Mesothelial cell of epicardium (in vitro differentiated cells): ENCODE measurements at regions not wholly inside any gene's neighbourhood (a gene's known extent, or its start where the extent isn't known, plus 50 kb on each side); places are given as distances from the start of the nearest gene placed in this dataset.

Source experiments
- DNase-seq, 2 experiments: peaks; one replicate each; pipeline ENCODE4 v3.0.0; 2021; ENCODE audit warnings: low spot score in 2 of 2; ENCODE audit not compliant: unreplicated experiment in 2 of 2
- H3K27ac Mint-ChIP-seq: 2 replicates; pipeline ENCODE4 v1.8.0; 2021; ENCODE audit warnings: mixed read lengths
- H3K27me3 Mint-ChIP-seq: 2 replicates; pipeline ENCODE4 v1.8.0; 2021; ENCODE audit warnings: low read depth, mixed read lengths
- H3K36me3 Mint-ChIP-seq: 2 replicates; pipeline ENCODE4 v1.8.0; 2021; ENCODE audit warnings: mixed read lengths
- H3K4me1 Mint-ChIP-seq: 2 replicates; pipeline ENCODE4 v1.8.0; 2021; ENCODE audit warnings: mixed read lengths
- H3K4me3 Mint-ChIP-seq: 2 replicates; pipeline ENCODE4 v1.8.0; 2021; ENCODE audit warnings: mild to moderate bottlenecking, moderate library complexity, mixed read lengths
- H3K9me3 Mint-ChIP-seq: 2 replicates; pipeline ENCODE4 v1.8.0; 2021; ENCODE audit warnings: mixed read lengths
- TF ChIP-seq, protein P1 (sequence below): fragments of 200-600 bp; sonication (generic); IDR thresholded peaks from one replicate; pipeline ENCODE4 v1.5.0; 2021; ENCODE audit warnings: antibody characterized with exemption; ENCODE audit not compliant: unreplicated experiment

DNA sequence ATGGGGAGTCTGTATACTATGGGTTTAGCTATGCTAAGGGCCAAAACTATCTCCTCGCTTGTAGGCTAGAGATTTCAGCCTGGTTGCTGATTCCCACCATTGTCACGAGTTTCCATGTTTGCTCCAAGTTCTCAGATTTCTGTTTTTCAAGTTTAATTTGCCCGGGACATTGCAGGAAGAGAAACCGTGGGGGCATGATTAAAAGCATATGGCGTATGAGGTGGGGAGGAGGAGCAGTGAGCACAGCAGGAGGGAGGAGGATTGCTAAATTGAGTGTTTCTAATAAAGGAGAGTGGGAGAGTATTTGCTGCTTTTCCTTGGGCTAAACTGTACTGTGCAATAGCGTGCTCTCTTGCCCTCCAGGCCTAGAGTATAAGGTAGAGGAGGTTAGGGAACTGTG lies 558.4 kb downstream of the METTL15 start:
- peak overlapping the region; percentile 15 for H3K27ac Mint-ChIP-seq

DNA sequence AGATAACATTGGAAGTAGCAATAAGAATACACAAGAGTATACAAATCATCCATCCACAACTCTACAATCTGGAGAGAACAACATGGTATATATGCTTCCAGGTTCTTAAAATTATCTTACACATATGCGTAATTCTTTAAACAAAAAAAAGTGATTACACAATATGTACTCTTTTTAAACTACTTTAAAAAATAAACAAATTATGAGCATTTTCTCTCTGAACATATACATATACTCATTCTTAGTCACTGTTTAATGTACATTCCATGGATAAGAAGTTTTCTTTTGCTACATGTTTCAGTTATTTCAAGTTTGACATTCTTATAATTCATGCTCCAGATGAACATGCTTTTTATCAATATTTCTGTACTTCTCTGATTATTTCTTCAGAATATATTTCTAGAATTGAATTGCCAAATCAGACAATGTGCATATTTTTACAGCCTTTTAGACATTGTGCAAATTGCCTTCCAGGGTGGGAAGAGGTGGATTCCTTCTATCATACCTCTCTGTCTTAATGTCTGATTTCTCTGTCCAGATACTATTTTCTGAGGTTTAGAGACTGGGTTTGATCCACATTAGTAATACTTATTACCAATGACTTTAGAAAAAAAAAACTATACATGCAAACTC lies 551.6 kb downstream of the METTL15 start:
- Mint-ChIP-seq H3K27ac (no peak overlapping the region), H3K36me3 (peaks cover 2% of the 10 kb centered on the region), H3K9me3 (peaks cover 9% of the 10 kb centered on the region), H3K27me3 (no peaks in the 10 kb centered on the region), H3K4me3 (no peak overlapping the region), H3K4me1 (peaks cover 18% of the 10 kb centered on the region)
- no peak for DNase-seq
- TF ChIP-seq, protein P1, sequence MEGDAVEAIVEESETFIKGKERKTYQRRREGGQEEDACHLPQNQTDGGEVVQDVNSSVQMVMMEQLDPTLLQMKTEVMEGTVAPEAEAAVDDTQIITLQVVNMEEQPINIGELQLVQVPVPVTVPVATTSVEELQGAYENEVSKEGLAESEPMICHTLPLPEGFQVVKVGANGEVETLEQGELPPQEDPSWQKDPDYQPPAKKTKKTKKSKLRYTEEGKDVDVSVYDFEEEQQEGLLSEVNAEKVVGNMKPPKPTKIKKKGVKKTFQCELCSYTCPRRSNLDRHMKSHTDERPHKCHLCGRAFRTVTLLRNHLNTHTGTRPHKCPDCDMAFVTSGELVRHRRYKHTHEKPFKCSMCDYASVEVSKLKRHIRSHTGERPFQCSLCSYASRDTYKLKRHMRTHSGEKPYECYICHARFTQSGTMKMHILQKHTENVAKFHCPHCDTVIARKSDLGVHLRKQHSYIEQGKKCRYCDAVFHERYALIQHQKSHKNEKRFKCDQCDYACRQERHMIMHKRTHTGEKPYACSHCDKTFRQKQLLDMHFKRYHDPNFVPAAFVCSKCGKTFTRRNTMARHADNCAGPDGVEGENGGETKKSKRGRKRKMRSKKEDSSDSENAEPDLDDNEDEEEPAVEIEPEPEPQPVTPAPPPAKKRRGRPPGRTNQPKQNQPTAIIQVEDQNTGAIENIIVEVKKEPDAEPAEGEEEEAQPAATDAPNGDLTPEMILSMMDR, result no peak

More for the DNA sequence above, 558.4 kb downstream of the METTL15 start:
- H3K36me3 Mint-ChIP-seq, result peaks cover 2% of the 10 kb centered on the region
- TF ChIP-seq, protein P1, result no peak
- no peaks in the 10 kb centered on the region for H3K27me3 Mint-ChIP-seq
- H3K4me1 Mint-ChIP-seq, result peaks cover 11% of the 10 kb centered on the region
- no peak overlapping the region for H3K4me3 Mint-ChIP-seq
- H3K9me3 Mint-ChIP-seq, result peaks cover 12% of the 10 kb centered on the region
- DNase-seq, result no peak

DNA sequence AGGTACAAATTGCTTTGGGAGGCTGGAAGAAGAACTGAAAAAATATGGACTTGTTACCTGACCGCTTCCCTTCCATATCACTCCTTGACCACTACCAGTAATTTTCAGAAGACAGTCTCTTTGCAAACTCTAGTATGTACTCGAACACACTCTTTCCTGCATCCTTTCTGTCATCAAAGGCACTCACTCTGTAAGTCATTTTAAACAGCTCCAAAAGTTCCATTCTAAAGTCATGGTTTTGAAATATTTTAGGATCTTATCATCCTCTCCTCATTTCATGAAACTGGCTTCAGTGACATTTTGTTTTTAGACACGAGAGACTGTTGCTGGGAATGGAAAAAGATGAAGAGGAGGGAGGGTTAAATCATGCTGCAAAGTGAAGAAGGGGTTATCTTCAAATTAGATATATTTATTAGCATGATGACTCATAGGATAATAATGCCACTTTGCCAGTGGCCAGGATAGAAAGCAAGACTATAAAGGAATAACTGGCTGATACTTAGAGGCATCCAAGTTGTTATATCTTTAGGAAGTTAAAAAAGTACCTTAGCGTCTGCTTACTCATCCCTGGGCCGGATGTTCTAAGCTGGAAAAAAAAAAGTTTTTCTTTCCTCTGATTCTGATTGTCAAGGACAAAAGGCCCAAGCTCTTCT lies 549.3 kb downstream of the METTL15 start:
- Mint-ChIP-seq H3K36me3 (no peaks in the 10 kb centered on the region), H3K27me3 (no peaks in the 10 kb centered on the region), H3K27ac (peak overlapping the region; percentile 72), H3K4me3 (no peak overlapping the region), H3K9me3 (peaks cover 4% of the 10 kb centered on the region), H3K4me1 (peaks cover 21% of the 10 kb centered on the region)
- TF ChIP-seq, protein P1, result no peak
- DNase-seq, result no peak

DNA sequence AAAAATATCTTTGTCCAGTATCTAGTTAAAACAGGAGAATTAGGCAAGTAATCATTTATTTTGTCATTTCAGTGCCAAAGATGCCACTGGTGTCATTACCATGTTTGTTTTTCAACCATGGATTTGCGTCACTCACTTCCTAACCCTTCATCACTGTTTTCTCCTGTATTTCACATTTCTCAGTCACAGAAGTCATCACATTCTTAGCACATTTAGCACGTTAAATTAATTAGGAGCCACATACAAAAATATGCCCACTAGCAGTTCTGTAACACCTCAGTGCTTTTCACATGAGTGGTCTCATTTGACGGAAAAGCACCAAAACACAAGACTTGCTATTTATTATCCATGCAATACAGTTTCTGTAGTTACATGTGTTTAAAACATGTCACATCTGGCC lies 546.0 kb downstream of the METTL15 start:
- no peaks in the 10 kb centered on the region for H3K36me3 Mint-ChIP-seq
- DNase-seq, result no peak
- peaks cover 12% of the 10 kb centered on the region for H3K9me3 Mint-ChIP-seq
- H3K4me1 Mint-ChIP-seq, result peaks cover 23% of the 10 kb centered on the region
- TF ChIP-seq, protein P1, result no peak
- H3K27ac Mint-ChIP-seq, result no peak overlapping the region
- no peaks in the 10 kb centered on the region for H3K27me3 Mint-ChIP-seq
- no peak overlapping the region for H3K4me3 Mint-ChIP-seq

DNA sequence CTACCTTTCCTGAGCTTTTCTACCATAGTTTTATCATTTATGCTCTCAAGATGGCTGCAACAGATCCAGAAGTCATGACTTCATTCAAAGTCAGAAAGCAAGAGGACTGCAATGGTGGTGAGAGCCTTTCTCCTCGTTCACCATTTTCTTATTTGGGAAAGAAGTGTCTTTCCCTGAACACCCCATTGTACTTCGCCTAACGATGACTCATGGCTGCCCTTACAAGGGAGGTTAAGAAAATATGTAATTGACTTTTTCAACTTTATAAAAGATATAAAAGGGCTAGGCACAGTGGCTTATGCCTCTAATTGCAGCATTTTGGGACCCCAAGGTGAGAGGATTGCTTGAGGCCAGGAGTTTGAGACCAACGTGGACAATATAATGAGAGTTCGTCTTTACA lies 541.7 kb downstream of the METTL15 start:
- DNase-seq, result no peak
- Mint-ChIP-seq H3K9me3 (peaks cover 27% of the 10 kb centered on the region), H3K36me3 (peaks cover 6% of the 10 kb centered on the region)

More for the DNA sequence above, 541.7 kb downstream of the METTL15 start:
- Mint-ChIP-seq H3K27ac (no peak overlapping the region), H3K4me3 (no peak overlapping the region), H3K27me3 (no peaks in the 10 kb centered on the region), H3K4me1 (peaks cover 12% of the 10 kb centered on the region)
- TF ChIP-seq, protein P1, result no peak
